HEK293T (cell line): ENCODE measurements at regions not wholly inside any gene's neighbourhood (a gene's known extent, or its start where the extent isn't known, plus 50 kb on each side); places are given as distances from the start of the nearest gene placed in this dataset.
"Not testable (repeated sequence)": the region's sequence is repeated elsewhere in the genome, so short reads cannot be mapped to it uniquely, and the experiment has no call there.

Experiments used
- CTBP1 ChIP-seq: fragments of 450-650 bp; IDR thresholded peaks from 2 replicates; pipeline ENCODE4 v1.6.1; 2016; ENCODE audit warnings: borderline replicate concordance
- FOXA1 ChIP-seq: fragments of 450-650 bp; IDR thresholded peaks from 2 replicates; pipeline ENCODE4 v1.6.1; 2016; ENCODE audit warnings: mild to moderate bottlenecking
- FOXM1 ChIP-seq: fragments of 450-650 bp; IDR thresholded peaks from 2 replicates; pipeline ENCODE4 v1.6.1; 2017; ENCODE audit warnings: mild to moderate bottlenecking, borderline replicate concordance
- TARDBP ChIP-seq: fragments of 450-650 bp; IDR thresholded peaks from 2 replicates; pipeline ENCODE4 v1.6.1; 2016
- TF ChIP-seq, protein P1 (sequence below): fragments of 450-650 bp; IDR thresholded peaks from 2 replicates; pipeline ENCODE4 v1.6.1; 2016

DNA sequence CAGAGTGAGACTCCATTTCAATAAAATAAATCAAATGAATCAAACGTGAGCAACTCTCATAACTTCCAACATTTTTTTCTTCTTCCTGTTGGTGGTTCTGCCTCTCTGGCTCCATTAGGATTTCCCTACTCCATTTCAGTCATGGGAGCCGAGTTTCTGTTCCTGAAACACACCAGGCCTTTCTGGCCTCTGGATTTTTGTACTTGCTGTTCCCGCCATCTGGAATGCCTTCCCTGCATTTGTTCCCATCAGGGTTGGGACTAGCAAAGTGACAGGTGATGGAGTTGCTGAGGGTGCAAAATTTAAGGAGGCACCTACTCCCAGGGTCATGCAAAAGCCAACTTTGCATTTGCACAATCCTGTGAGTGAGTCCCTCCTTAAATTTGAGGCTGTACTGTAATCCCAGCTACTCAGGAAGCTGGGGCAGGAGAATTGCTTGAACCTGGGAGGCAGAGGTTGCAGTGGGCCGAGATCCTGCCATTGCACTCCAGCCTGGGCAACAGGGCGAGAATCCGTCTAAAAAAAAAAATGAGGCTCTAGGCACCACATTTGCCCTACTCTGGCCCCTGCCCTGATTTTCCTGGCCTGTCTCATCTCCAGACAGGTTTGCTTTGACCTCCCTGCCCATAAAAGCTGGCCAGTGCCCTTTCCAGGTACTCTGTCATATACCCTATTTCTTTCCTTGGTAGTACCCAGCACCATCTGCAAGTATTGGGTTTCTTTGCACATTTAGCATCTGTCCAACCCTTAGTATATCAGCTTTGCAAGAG lies 93.4 kb upstream of the METTL9 start:
- not testable (repeated sequence) for TF ChIP-seq FOXM1, CTBP1, TARDBP, FOXA1
- TF ChIP-seq, protein P1, sequence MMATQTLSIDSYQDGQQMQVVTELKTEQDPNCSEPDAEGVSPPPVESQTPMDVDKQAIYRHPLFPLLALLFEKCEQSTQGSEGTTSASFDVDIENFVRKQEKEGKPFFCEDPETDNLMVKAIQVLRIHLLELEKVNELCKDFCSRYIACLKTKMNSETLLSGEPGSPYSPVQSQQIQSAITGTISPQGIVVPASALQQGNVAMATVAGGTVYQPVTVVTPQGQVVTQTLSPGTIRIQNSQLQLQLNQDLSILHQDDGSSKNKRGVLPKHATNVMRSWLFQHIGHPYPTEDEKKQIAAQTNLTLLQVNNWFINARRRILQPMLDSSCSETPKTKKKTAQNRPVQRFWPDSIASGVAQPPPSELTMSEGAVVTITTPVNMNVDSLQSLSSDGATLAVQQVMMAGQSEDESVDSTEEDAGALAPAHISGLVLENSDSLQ: not testable (repeated sequence)
